ENCODE measurements at regions not wholly inside any gene's neighbourhood (a gene's known extent, or its start where the extent isn't known, plus 50 kb on each side); places are given as distances from the start of the nearest gene placed in this dataset.
A peak's percentile ranks its signal among the peaks of the same experiment; 100 is the strongest.
"Not testable (repeated sequence)": the region's sequence is repeated elsewhere in the genome, so short reads cannot be mapped to it uniquely, and the experiment has no call there.

DNA sequence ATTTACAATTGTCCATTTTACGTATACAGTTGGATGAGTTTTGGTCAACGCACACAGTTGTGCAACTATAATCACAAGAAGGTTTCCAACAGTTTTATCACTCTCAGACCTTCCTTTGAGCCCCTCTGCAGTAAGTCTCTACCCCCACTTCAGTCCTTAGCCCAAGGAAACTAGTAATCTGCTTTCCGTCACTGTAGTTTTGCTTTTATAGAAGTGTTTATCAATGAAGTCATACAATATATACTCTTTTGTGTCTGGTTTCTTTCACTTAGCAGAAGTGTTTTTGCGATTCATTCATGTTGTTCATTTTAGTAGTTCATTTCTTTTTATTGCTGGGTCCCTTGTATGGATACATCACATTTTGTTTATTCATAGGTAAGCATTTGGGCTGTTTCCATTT is 92.9 kb upstream of the PIP4K2A start:
- Histone ChIP-seq H3K36me3 (ENCODE audit: control insufficient read depth in 2 of 3, insufficient read depth in 3 of 3, low read length in 3 of 3) (no peaks in the 10 kb centered on the region), H3K9ac (ENCODE audit: low read length in 3 of 3) (no peak overlapping the region), H3K27me3 (ENCODE audit: control insufficient read depth, insufficient read depth, low read length) (no peaks in the 10 kb centered on the region), H3K4me3 (ENCODE audit: low read length in 3 of 3) (no peak overlapping the region), H3K27ac (ENCODE audit: low read depth in 2 of 2, low read length in 2 of 2) (no peak overlapping the region), H3K9me3 (ENCODE audit: control insufficient read depth in 2 of 3, insufficient read depth in 1 of 3, low read length in 3 of 3) (no peaks in the 10 kb centered on the region), H3K4me1 (ENCODE audit: control insufficient read depth in 2 of 3, insufficient read depth in 2 of 3, low read depth in 1 of 3, low read length in 3 of 3) (no peaks in the 10 kb centered on the region)
- TF ChIP-seq CTCF (IDR thresholded peaks at IDR 0.05; ENCODE audit: borderline replicate concordance, extremely low read depth, insufficient read depth): no peak
- intact Hi-C loops (cut with DNase I): no loop called here
- DNase-seq (no peak), FAIRE-seq (no peak)

GRCh38 chr10:22805304-22805703 is 90.9 kb upstream of the PIP4K2A start:
- Histone ChIP-seq H3K27me3 (ENCODE audit: control insufficient read depth, insufficient read depth, low read length) (no peaks in the 10 kb centered on the region), H3K36me3 (ENCODE audit: control insufficient read depth in 2 of 3, insufficient read depth in 3 of 3, low read length in 3 of 3) (no peaks in the 10 kb centered on the region), H3K9ac (ENCODE audit: low read length in 3 of 3) (no peak overlapping the region), H3K9me3 (ENCODE audit: control insufficient read depth in 2 of 3, insufficient read depth in 1 of 3, low read length in 3 of 3) (no peaks in the 10 kb centered on the region), H3K27ac (ENCODE audit: low read depth in 2 of 2, low read length in 2 of 2) (no peak overlapping the region), H3K4me3 (ENCODE audit: low read length in 3 of 3) (no peak overlapping the region), H3K4me1 (ENCODE audit: control insufficient read depth in 2 of 3, insufficient read depth in 2 of 3, low read depth in 1 of 3, low read length in 3 of 3) (no peaks in the 10 kb centered on the region)
- TF ChIP-seq CTCF (IDR thresholded peaks at IDR 0.05; ENCODE audit: borderline replicate concordance, extremely low read depth, insufficient read depth): no peak
- intact Hi-C loops (cut with DNase I): no loop called here
- peak in 2 of 5 donors; percentile 16 to 47 for DNase-seq
- FAIRE-seq: no peak

GRCh38 chr10:22803261-22803885 is 89.0 kb upstream of the PIP4K2A start:
- H3K27ac ChIP-seq (ENCODE audit: low read depth in 2 of 2, low read length in 2 of 2): no peak overlapping the region
- no peak overlapping the region for H3K4me3 ChIP-seq (ENCODE audit: low read length in 3 of 3)
- no peak for DNase-seq
- intact Hi-C loops (cut with DNase I): no loop called here
- no peak for TF ChIP-seq CTCF (IDR thresholded peaks at IDR 0.05; ENCODE audit: borderline replicate concordance, extremely low read depth, insufficient read depth)
- no peaks in the 10 kb centered on the region for H3K36me3 ChIP-seq (ENCODE audit: control insufficient read depth in 2 of 3, insufficient read depth in 3 of 3, low read length in 3 of 3)
- no peak overlapping the region for H3K9ac ChIP-seq (ENCODE audit: low read length in 3 of 3)
- H3K9me3 ChIP-seq (ENCODE audit: control insufficient read depth in 2 of 3, insufficient read depth in 1 of 3, low read length in 3 of 3): no peaks in the 10 kb centered on the region
- no peaks in the 10 kb centered on the region for H3K4me1 ChIP-seq (ENCODE audit: control insufficient read depth in 2 of 3, insufficient read depth in 2 of 3, low read depth in 1 of 3, low read length in 3 of 3)
- no peaks in the 10 kb centered on the region for H3K27me3 ChIP-seq (ENCODE audit: control insufficient read depth, insufficient read depth, low read length)
- no peak for FAIRE-seq

GRCh38 chr10:22801785-22802184 is 87.4 kb upstream of the PIP4K2A start:
- Histone ChIP-seq H3K9me3 (ENCODE audit: control insufficient read depth in 2 of 3, insufficient read depth in 1 of 3, low read length in 3 of 3) (no peaks in the 10 kb centered on the region), H3K27ac (ENCODE audit: low read depth in 2 of 2, low read length in 2 of 2) (no peak overlapping the region), H3K9ac (ENCODE audit: low read length in 3 of 3) (no peak overlapping the region), H3K27me3 (ENCODE audit: control insufficient read depth, insufficient read depth, low read length) (no peaks in the 10 kb centered on the region), H3K4me1 (ENCODE audit: control insufficient read depth in 2 of 3, insufficient read depth in 2 of 3, low read depth in 1 of 3, low read length in 3 of 3) (no peaks in the 10 kb centered on the region), H3K4me3 (ENCODE audit: low read length in 3 of 3) (no peak overlapping the region), H3K36me3 (ENCODE audit: control insufficient read depth in 2 of 3, insufficient read depth in 3 of 3, low read length in 3 of 3) (no peaks in the 10 kb centered on the region)
- no peak for TF ChIP-seq CTCF (IDR thresholded peaks at IDR 0.05; ENCODE audit: borderline replicate concordance, extremely low read depth, insufficient read depth)
- FAIRE-seq: no peak
- intact Hi-C loops (cut with DNase I): no loop called here
- DNase-seq: peak in 2 of 5 donors; percentile 26 to 73

GRCh38 chr10:22797796-22798195 is 83.4 kb upstream of the PIP4K2A start:
- H3K9ac ChIP-seq (ENCODE audit: low read length in 3 of 3); intact Hi-C loops (cut with DNase I); H3K9me3 ChIP-seq (ENCODE audit: control insufficient read depth in 2 of 3, insufficient read depth in 1 of 3, low read length in 3 of 3); H3K36me3 ChIP-seq (ENCODE audit: control insufficient read depth in 2 of 3, insufficient read depth in 3 of 3, low read length in 3 of 3); H3K27me3 ChIP-seq (ENCODE audit: control insufficient read depth, insufficient read depth, low read length); H3K4me3 ChIP-seq (ENCODE audit: low read length in 3 of 3); H3K4me1 ChIP-seq (ENCODE audit: control insufficient read depth in 2 of 3, insufficient read depth in 2 of 3, low read depth in 1 of 3, low read length in 3 of 3); H3K27ac ChIP-seq (ENCODE audit: low read depth in 2 of 2, low read length in 2 of 2); FAIRE-seq; DNase-seq: not testable (repeated sequence)

All from kidney (tissue), 13 donors.